SK-N-DZ (cell line): ENCODE measurements at regions not wholly inside any gene's neighbourhood (a gene's known extent, or its start where the extent isn't known, plus 50 kb on each side); places are given as distances from the start of the nearest gene placed in this dataset.
"Not testable (repeated sequence)": the region's sequence is repeated elsewhere in the genome, so short reads cannot be mapped to it uniquely, and the experiment has no call there.

Source experiments
- DNase-seq: peaks from one replicate; pipeline ENCODE4 v3.0.0-alpha.2; 2015; ENCODE audit warnings: low spot score

- DNase-seq = no peak
Observed at GRCh38 chr2:241957276-241957675, 87.7 kb downstream of the RTP5 start.

DNA sequence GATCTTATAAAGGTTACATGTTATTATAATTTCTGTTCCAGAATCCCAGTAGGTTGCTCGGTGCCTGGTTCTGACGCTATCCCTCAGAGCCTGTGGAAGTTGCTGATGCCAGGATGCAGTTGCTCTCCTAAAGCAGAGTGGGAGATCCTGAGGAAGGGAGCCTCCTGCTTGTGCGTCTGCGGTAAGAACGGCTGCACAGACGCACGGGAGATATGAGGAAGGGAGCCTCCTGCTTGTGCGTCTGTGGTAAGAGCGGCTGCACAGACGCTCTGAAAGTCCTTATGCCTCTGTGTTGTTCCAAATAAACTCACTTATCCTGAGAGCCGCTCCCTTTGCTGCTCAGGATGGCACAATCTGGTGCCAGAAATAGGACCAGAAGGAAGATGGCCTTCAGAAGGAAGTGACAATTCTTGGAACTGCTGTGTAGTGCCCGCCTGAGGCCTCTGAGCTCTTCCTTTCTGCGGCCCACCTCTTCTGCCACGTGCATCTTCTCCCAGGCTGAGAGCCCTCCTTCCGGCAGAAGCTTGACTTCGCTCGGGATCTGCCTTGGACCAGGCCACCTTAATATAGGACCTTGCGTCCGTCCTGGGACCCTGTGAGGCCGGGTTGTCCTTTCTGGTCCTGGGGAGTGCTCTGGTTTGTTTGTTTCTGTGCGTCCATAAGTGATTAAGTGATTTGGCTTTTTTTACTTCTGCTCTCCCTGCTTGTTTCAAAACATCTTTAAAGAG lies 89.5 kb downstream of the RTP5 start:
- peak; percentile 51 for DNase-seq

DNA sequence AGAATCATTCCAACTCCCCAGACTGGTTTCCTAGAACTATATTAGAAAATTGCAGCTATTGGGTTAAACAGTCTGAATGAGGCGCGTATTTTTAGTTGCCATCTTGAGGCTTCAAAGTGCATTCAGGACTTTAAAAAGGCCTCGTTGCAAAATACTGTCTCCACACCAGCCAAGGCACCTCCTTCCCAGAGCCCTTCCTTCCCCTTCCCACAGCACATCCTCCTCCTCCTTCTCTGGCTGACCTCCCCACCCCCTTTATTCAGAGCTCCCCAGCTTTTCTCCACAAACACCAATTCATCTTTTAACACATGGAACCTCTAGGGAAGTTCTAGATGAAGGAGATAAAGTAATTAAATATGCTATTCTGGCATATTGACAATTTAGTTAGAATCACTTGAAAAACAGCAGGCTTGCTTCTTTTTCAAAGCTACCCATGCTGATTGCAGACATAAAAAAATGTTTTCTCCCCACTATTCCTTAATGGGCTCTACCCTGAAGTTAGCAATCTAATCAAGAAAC lies 90.3 kb downstream of the RTP5 start:
- DNase-seq = peak; percentile 57

- DNase-seq = no peak
Observed at GRCh38 chr2:241961454-241961853, 91.9 kb downstream of the RTP5 start.

DNA sequence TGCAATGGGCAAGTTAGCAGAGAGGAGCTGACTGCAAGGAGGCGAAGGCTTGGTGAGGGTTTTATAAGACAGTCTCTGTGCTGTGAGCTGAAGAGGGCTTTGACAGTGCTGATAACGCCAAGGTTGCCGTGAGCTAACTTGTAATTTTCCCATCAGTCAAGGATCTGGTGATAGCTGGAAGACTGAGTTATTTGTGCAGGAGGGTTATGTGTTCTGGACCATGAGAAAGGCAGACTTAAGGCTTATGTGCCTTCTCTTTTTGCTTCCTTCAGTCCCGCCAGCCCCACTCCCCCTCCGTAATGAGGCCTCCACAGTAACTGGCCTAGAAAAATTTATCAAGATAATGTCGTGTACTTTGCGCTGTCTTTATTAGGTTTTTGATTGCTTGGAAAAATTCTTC lies 94.6 kb downstream of the RTP5 start:
- DNase-seq = no peak

DNA sequence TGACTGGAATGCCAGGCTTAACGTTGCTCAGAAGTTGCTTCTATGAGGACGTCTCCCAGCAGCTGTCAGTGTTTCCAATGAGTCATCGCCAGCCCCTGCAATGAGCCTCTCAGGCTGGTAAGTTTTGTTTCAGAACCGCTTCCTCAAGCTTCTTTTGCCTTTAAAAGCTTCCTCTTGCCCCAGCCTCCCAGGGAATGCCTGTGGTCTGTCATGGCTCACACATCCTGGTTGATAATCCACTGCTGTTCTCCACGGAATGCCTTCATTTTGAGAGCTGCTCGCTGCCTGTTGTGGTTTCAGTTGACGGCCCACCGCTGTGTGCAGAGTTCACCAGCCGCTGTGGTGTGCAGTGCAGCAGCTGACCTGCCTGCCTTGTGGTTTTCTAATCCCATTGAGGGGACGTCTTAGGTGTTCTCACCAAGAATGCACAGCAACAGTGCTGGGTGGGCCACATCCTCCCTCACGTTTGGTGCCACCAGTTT lies 96.4 kb downstream of the RTP5 start:
- no peak for DNase-seq

DNA sequence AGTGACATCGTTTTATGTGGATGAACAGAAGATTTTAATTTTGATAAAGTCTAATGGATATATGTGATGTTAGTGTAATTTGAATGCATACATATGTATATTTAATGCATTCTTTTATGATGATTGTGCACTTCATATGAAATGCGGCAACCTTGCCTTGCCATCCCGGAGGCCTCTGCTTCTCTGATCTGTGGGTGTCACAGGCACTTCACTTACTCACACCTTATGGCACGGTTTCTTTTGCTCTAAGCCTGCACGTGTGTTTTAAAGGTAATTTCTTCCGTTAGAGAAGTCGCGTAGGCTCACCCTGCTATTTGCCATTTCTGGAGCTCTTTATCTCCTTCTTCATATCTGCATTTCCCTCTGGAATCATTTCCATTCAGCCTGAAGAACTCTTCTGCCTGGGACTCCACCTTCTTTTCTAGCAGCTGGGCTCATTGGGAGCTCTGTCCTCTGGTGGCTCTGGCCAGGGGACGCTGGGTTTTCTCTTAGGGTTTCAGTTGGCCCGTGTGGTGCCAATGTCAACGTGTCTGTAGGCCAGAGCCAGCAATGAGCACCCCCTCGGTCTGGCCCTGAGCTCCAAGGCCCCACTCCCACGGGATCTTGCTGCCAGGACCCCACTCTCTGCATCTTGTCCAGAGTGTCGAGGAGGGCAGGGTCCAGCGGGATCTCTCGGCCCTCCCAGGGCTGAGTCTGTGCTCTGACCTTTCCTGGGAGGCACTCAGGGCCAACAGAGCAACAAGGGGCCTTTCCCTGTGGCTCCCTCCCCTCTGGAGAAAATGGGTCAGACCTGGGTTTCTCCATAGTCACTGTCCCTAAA lies 97.3 kb downstream of the RTP5 start:
- DNase-seq = no peak

DNA sequence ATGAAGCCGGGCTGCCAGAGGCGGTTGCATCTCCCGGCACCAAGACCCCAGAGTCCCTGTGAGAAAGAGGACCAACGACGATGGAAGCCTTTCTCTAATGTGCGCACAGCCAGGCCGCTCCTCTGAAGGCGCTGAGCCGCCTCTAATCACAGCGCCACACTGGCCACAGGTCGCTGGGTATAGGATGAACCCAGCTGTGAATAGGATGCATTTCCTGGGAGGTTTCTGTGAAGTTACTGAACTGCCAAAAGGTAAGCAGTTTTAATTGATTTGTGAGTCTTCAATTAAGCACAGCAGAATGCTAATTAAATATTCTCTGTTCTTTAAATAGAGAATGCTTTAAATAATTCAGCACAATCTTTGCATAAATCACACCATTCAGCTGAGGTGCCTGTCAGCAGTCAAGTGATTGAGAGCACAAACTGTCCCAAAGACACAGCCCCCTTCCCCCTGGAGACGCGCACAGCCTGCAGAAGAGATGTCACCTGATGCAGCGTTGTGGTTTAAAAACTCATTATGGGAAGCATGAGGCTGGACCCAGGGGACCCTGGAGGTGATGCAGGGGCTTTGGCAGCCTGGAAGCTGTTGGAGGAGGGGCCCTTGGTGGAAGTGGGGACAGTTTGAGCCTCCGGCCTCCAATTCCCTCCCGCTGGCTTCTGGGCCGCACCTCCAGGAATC lies 98.1 kb downstream of the RTP5 start:
- no peak for DNase-seq

GRCh38 chr2:241968417-241968816 lies 98.9 kb downstream of the RTP5 start:
- DNase-seq = no peak

- not testable (repeated sequence) for DNase-seq
Observed at GRCh38 chr2:241969182-241969581, 99.7 kb downstream of the RTP5 start.

DNA sequence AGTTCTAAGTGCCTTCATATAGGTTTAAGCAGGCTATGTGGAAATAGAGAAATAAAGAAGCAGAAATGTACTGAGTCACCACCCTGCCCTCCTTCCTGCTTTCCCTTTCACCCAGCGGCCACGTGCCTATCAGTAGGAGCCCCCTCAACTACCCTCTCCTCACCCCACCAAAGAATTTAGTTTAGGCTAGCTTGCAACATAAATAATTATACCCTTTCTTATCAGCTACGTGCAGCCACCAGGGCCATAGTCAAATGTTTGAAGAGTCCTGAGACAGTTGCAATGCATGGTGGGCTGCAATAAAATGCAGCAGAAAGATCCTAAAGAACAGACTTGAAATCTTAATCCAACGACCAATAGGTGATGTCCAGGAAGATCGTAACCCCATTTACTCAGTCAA lies 101.2 kb downstream of the RTP5 start:
- no peak for DNase-seq

GRCh38 chr2:241974096-241974495 lies 104.6 kb downstream of the RTP5 start:
- DNase-seq = no peak

DNA sequence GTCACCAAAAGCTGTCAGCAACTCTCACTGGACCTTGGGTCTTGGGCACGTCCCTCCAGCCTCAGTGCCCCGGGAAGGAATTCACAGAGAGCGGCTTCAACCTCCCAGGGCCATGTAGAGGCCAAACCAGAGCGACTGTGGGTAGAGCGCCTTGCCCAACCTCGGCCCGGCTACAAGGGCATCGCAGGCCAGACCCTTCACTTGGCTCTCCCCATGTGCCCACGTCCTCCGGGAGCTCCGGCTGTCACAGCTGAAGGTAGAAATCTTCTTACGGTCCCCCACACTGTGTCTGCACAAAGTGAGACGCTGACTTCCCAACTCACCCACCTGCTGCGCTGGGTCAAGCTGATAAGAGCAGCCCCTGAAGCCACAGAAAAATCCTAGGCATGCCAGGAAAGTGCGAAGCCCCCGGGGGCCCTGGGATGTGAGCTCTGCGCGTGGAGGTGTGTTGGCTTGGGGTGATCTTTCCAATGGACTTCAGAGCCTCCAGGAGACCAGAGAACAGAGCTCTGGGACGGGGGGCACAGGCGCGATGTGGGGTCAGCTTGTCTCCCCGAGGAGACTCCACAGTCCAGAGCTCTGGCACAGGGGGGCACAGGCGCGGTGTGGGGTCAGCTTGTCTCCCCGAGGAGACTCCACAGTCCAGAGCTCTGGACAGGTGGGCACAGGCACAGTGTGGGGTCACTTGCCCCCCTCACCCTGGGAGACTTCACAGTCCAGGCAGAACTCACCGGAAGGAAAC lies 105.5 kb downstream of the RTP5 start:
- DNase-seq = no peak

DNA sequence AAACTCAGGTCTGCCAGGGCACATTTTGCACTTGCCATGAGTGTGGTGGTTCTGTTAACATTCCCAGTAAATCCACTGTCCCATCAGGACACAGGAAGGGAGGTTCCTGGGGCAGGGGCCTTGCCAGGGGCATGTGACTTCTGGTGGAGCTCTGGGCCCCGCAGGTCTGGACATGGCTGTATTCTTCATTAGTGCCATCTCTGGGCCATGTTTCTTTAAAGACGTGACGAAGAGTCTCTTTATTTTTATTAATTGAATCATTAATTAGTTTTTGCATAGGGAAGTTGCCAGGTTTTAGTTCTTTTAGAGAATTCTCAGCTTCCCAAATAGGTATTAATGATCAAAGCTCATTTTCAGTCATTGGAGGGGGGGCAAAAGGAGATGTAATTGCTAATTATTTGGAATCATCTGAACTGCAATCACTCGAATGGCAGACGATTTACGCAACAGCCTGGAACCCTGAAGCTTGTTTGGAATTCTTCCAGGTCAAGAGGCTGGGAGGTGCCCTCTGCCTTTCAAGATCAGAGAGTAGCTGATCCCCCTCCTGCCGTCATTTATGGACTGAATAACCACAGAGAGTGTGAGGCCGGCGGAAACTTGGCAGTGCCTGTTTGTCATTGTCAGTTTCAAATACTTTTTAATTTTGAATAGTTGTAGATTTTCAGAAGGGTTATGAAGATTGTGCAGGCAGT lies 106.2 kb downstream of the RTP5 start:
- DNase-seq = no peak

DNA sequence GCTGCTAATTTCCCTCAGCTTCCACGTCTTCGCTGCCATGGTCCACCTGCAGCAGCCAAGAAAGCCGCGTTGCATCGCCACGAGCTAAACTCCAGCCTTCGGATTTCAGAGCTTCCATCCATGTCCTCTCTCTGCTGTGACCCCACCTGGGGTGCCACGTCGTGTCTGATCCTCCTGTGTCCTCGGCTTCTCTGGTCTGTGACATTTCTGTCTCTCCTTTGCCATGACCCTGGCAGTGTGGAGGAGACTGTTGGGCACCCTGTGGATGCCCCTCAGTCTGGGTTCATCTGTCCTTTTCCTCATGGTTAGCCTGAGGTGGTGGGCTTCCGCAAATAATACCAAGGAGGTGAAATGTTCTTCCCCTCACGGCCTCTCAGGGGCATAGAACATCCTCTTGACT lies 106.8 kb downstream of the RTP5 start:
- no peak for DNase-seq

- no peak for DNase-seq
Observed at GRCh38 chr2:241977557-241978300, 108.2 kb downstream of the RTP5 start.

DNA sequence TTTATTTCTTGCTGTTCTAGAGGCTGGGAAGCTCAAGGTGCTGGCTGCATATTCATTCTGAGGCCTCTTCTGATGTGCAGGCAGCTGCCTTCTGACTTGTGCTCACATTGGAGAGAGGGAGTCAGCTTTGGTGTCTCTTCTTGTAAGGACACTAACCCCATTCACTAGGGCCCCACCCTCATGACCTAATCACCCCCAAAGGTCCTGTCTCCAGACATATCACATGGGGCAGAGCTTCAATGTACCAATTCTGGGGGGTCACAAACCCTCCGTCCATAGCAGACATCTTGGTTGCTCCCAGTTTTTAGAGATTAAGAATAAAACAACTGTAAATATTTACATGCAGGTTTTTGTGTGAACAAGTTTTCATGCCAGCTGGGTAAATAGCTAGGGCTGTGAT lies 109.1 kb downstream of the RTP5 start:
- DNase-seq = no peak

DNA sequence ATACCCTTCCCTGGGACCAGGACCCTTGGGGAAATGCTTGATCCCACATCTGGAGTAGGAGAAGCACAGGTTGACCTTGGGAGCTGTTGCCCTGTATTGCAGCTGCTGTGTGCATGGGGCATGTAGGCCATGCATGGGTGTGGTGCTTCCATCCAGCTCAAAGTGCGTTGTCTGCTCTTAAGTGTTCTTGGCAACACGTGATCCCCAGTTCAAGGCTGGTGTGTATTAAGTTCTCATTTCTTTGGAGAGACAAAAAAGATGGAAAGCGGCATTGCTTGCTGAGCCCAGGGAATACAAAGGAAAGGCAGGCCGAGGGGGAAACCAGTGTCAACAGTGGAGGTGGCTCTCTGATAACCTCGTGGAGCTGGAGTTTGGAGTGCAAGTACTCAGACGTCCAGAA lies 110.7 kb downstream of the RTP5 start:
- no peak for DNase-seq

DNA sequence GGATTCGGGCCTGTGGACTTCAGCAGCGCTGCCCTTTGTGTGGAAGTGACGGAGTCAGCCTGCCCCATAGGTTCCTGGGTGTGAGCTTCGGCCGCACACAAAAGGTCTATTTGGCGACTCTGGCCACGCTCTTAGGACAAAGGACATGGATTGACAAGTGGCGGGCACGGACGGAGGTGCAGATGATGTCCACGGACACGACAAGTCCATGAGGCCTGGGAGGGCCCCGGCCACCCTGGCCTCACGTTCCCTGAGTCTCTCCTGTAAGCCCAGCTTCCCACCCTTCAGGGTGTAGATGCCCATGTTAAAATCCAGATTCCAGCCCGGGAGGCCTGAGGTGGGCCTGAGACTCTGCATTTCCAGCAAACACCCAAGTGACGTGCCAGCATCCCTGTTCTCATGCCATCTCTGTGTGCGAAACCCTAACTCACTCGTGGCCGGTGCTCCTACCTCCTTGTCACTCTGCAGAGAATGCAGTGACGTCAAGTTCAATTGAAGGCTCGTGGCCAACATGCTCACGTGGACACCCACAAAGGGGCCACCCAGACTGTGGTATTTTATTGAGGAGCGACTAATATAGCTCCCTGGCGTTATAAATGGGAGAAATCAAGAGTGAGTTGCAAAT lies 111.7 kb downstream of the RTP5 start:
- DNase-seq = no peak
